Activated naive CD4-positive, alpha-beta T cell treated with anti-CD3 and anti-CD28 coated beads, Interleukin-2, amount 10 ng/mL, durations not matched to agents 7 days and 5 days (primary cell): ENCODE measurements at regions not wholly inside any gene's neighbourhood (a gene's known extent, or its start where the extent isn't known, plus 50 kb on each side); places are given as distances from the start of the nearest gene placed in this dataset.

ENCODE experiments used
- CTCF ChIA-PET: fragments of 350-600 bp; sonication (Branson Sonifier 250); formaldehyde crosslinking; loops from one replicate; lab custom pipeline; 2021; ENCODE audit warnings: antibody characterized with exemption; lab: Charles Lee
- DNase-seq: peaks from one replicate; pipeline ENCODE4 v3.0.0-alpha.2; 2020
- H3K27ac Mint-ChIP-seq: one replicate; pipeline ENCODE4 v1.8.0; 2021; ENCODE audit warnings: mild to moderate bottlenecking, moderate library complexity, mixed read lengths
- H3K27me3 Mint-ChIP-seq: one replicate; pipeline ENCODE4 v1.8.0; 2021; ENCODE audit warnings: mild to moderate bottlenecking, mixed read lengths
- H3K36me3 Mint-ChIP-seq: one replicate; pipeline ENCODE4 v1.8.0; 2021; ENCODE audit warnings: mixed read lengths
- H3K4me1 Mint-ChIP-seq: one replicate; pipeline ENCODE4 v1.8.0; 2021; ENCODE audit warnings: mixed read lengths
- H3K4me3 Mint-ChIP-seq: one replicate; pipeline ENCODE4 v1.8.0; 2021; ENCODE audit warnings: mild to moderate bottlenecking, moderate library complexity, mixed read lengths
- H3K9me3 Mint-ChIP-seq: one replicate; pipeline ENCODE4 v1.8.0; 2021; ENCODE audit warnings: mixed read lengths

GRCh38 chr1:172733815-172734214, 74.9 kb downstream of the FASLG start:
- Mint-ChIP-seq H3K27ac (no peak overlapping the region), H3K27me3 (peaks cover 33% of the 10 kb centered on the region), H3K4me3 (no peak overlapping the region), H3K9me3 (peaks cover 8% of the 10 kb centered on the region), H3K36me3 (peaks cover 5% of the 10 kb centered on the region), H3K4me1 (no peaks in the 10 kb centered on the region)
- DNase-seq, result no peak
- CTCF ChIA-PET, result interaction anchor here (1.0 to 1.8 kb wide), 3 partner anchors 8 to 11 kb away, joined by 3 to 6 read pairs (median 4); no protein-coding TSS in a partner anchor

- H3K27me3 Mint-ChIP-seq, result peaks cover 38% of the 10 kb centered on the region
- no peak overlapping the region for H3K4me3 Mint-ChIP-seq
- H3K4me1 Mint-ChIP-seq, result peaks cover 12% of the 10 kb centered on the region
- H3K36me3 Mint-ChIP-seq, result no peaks in the 10 kb centered on the region
- H3K27ac Mint-ChIP-seq, result no peak overlapping the region
- CTCF ChIA-PET, result no interaction called here
- no peak for DNase-seq
- no peaks in the 10 kb centered on the region for H3K9me3 Mint-ChIP-seq
These were observed 79.5 kb downstream of the FASLG start for GRCh38 chr1:172738389-172738788.

GRCh38 chr1:172742599-172743500, 83.9 kb downstream of the FASLG start:
- Mint-ChIP-seq H3K4me1 (peaks cover 41% of the 10 kb centered on the region), H3K27me3 (peaks cover 39% of the 10 kb centered on the region), H3K4me3 (no peak overlapping the region), H3K27ac (no peak overlapping the region), H3K9me3 (no peaks in the 10 kb centered on the region), H3K36me3 (no peaks in the 10 kb centered on the region)
- peak; percentile 27 for DNase-seq
- CTCF ChIA-PET, result interaction anchor here (0.5 to 7.2 kb wide), 26 partner anchors 11 to 1209 kb away, joined by 3 to 177 read pairs (median 4); partner anchors contain the start of genes PRDX6 and TNFSF4

GRCh38 chr1:172745014-172745413, 86.1 kb downstream of the FASLG start:
- Mint-ChIP-seq H3K27ac (no peak overlapping the region), H3K9me3 (no peaks in the 10 kb centered on the region), H3K27me3 (peaks cover 49% of the 10 kb centered on the region), H3K4me1 (peaks cover 41% of the 10 kb centered on the region), H3K4me3 (no peak overlapping the region), H3K36me3 (no peaks in the 10 kb centered on the region)
- DNase-seq, result peak; percentile 55
- CTCF ChIA-PET, result interaction anchor here (0.6 to 7.2 kb wide), 36 partner anchors 11 to 1052 kb away, joined by 3 to 177 read pairs (median 3); partner anchors contain the start of gene TNFSF4

GRCh38 chr1:172746091-172746949, 87.4 kb downstream of the FASLG start:
- no peaks in the 10 kb centered on the region for H3K36me3 Mint-ChIP-seq
- DNase-seq, result peak; percentile 54
- H3K4me1 Mint-ChIP-seq, result peaks cover 41% of the 10 kb centered on the region
- H3K9me3 Mint-ChIP-seq, result no peaks in the 10 kb centered on the region
- CTCF ChIA-PET, result interaction anchor here (0.9 to 7.2 kb wide), 9 partner anchors 33 to 677 kb away, joined by 3 to 177 read pairs (median 4); partner anchors contain the start of gene TNFSF4
- no peak overlapping the region for H3K4me3 Mint-ChIP-seq
- H3K27me3 Mint-ChIP-seq, result peaks cover 43% of the 10 kb centered on the region
- H3K27ac Mint-ChIP-seq, result peak overlapping the region; percentile 53

GRCh38 chr1:172748201-172748600, 89.3 kb downstream of the FASLG start:
- H3K27ac Mint-ChIP-seq, result no peak overlapping the region
- CTCF ChIA-PET, result no interaction called here

GRCh38 chr1:172751683-172752082, 92.8 kb downstream of the FASLG start:
- H3K27ac Mint-ChIP-seq, result no peak overlapping the region
- peaks cover 15% of the 10 kb centered on the region for H3K4me1 Mint-ChIP-seq
- no peak overlapping the region for H3K4me3 Mint-ChIP-seq
- H3K27me3 Mint-ChIP-seq, result peaks cover 41% of the 10 kb centered on the region
- H3K36me3 Mint-ChIP-seq, result no peaks in the 10 kb centered on the region
- DNase-seq, result no peak
- CTCF ChIA-PET, result no interaction called here
- no peaks in the 10 kb centered on the region for H3K9me3 Mint-ChIP-seq

More at GRCh38 chr1:172748201-172748600, 89.3 kb downstream of the FASLG start:
- Mint-ChIP-seq H3K4me1 (peaks cover 30% of the 10 kb centered on the region), H3K36me3 (no peaks in the 10 kb centered on the region), H3K9me3 (no peaks in the 10 kb centered on the region), H3K27me3 (peaks cover 44% of the 10 kb centered on the region), H3K4me3 (no peak overlapping the region)
- DNase-seq, result no peak

- DNase-seq, result no peak
- Mint-ChIP-seq H3K4me3 (no peak overlapping the region), H3K27ac (no peak overlapping the region), H3K4me1 (peaks cover 7% of the 10 kb centered on the region), H3K36me3 (no peaks in the 10 kb centered on the region), H3K9me3 (no peaks in the 10 kb centered on the region), H3K27me3 (peaks cover 32% of the 10 kb centered on the region)
- CTCF ChIA-PET, result interaction anchor here (1.7 kb wide), 1 partner anchor 10 kb away, joined by 6 read pairs; no protein-coding TSS in a partner anchor
These were observed 95.1 kb downstream of the FASLG start for GRCh38 chr1:172753964-172754363.

GRCh38 chr1:172754609-172755008, 95.7 kb downstream of the FASLG start:
- no peaks in the 10 kb centered on the region for H3K9me3 Mint-ChIP-seq
- no peak overlapping the region for H3K27ac Mint-ChIP-seq
- CTCF ChIA-PET, result no interaction called here
- no peaks in the 10 kb centered on the region for H3K36me3 Mint-ChIP-seq
- no peak for DNase-seq
- peaks cover 7% of the 10 kb centered on the region for H3K4me1 Mint-ChIP-seq
- peaks cover 25% of the 10 kb centered on the region for H3K27me3 Mint-ChIP-seq
- no peak overlapping the region for H3K4me3 Mint-ChIP-seq

- CTCF ChIA-PET, result interaction anchor here (0.7 to 0.9 kb wide), 2 partner anchors 10 to 46 kb away, joined by 3 to 4 read pairs; no protein-coding TSS in a partner anchor
- H3K4me3 Mint-ChIP-seq, result no peak overlapping the region
- H3K9me3 Mint-ChIP-seq, result no peaks in the 10 kb centered on the region
- DNase-seq, result no peak
- peaks cover 21% of the 10 kb centered on the region for H3K27me3 Mint-ChIP-seq
- H3K27ac Mint-ChIP-seq, result no peak overlapping the region
- peaks cover 7% of the 10 kb centered on the region for H3K4me1 Mint-ChIP-seq
- H3K36me3 Mint-ChIP-seq, result no peaks in the 10 kb centered on the region
These were observed 96.2 kb downstream of the FASLG start for GRCh38 chr1:172755099-172755498.

- Mint-ChIP-seq H3K36me3 (no peaks in the 10 kb centered on the region), H3K9me3 (no peaks in the 10 kb centered on the region), H3K27me3 (peaks cover 21% of the 10 kb centered on the region), H3K4me1 (peaks cover 7% of the 10 kb centered on the region), H3K27ac (no peak overlapping the region), H3K4me3 (no peak overlapping the region)
- no peak for DNase-seq
- CTCF ChIA-PET, result interaction anchor here (0.7 to 0.9 kb wide), 2 partner anchors 11 to 45 kb away, joined by 3 to 4 read pairs; no protein-coding TSS in a partner anchor
These were observed 97.1 kb downstream of the FASLG start for GRCh38 chr1:172756024-172756423.

- CTCF ChIA-PET, result no interaction called here
- Mint-ChIP-seq H3K27me3 (peaks cover 5% of the 10 kb centered on the region), H3K36me3 (no peaks in the 10 kb centered on the region), H3K4me1 (peaks cover 10% of the 10 kb centered on the region), H3K9me3 (peaks cover 2% of the 10 kb centered on the region), H3K4me3 (no peak overlapping the region), H3K27ac (no peak overlapping the region)
- DNase-seq, result no peak
These were observed 99.4 kb downstream of the FASLG start for GRCh38 chr1:172758259-172758658.

- CTCF ChIA-PET, result no interaction called here
- peaks cover 5% of the 10 kb centered on the region for H3K27me3 Mint-ChIP-seq
- H3K9me3 Mint-ChIP-seq, result peaks cover 2% of the 10 kb centered on the region
- no peak for DNase-seq
- no peaks in the 10 kb centered on the region for H3K36me3 Mint-ChIP-seq
- H3K4me1 Mint-ChIP-seq, result peaks cover 5% of the 10 kb centered on the region
- no peak overlapping the region for H3K27ac Mint-ChIP-seq
- no peak overlapping the region for H3K4me3 Mint-ChIP-seq
These were observed 101.2 kb downstream of the FASLG start for GRCh38 chr1:172760121-172760520.
